Activated CD8-positive, alpha-beta memory T cell treated with anti-CD3 and anti-CD28 coated beads, Interleukin-2, amount 50 U/mL, for 48 hours (primary cell): ENCODE measurements at regions not wholly inside any gene's neighbourhood (a gene's known extent, or its start where the extent isn't known, plus 50 kb on each side); places are given as distances from the start of the nearest gene placed in this dataset.
"Not testable (repeated sequence)": the region's sequence is repeated elsewhere in the genome, so short reads cannot be mapped to it uniquely, and the experiment has no call there.

Experiments
- DNase-seq: peaks from one replicate; pipeline ENCODE4 v3.0.0-alpha.2; 2020

- no peak for DNase-seq
Measured at GRCh38 chr12:97714107-97714563, 251.5 kb downstream of the RMST start.

- no peak for DNase-seq
Measured at GRCh38 chr12:97716356-97716755, 253.8 kb downstream of the RMST start.

GRCh38 chr12:97723801-97724200 is 261.2 kb downstream of the RMST start:
- not testable (repeated sequence) for DNase-seq

- DNase-seq = no peak
Measured at GRCh38 chr12:97745406-97746101, 282.9 kb downstream of the RMST start.

- DNase-seq = no peak
Measured at GRCh38 chr12:97748298-97748697, 285.7 kb downstream of the RMST start.

GRCh38 chr12:97751704-97752103 is 289.1 kb downstream of the RMST start:
- DNase-seq = no peak

GRCh38 chr12:97752129-97752528 is 289.5 kb downstream of the RMST start:
- no peak for DNase-seq

- DNase-seq = no peak
Measured at GRCh38 chr12:97753332-97753731, 290.7 kb downstream of the RMST start.

GRCh38 chr12:97754306-97754705 is 291.7 kb downstream of the RMST start:
- no peak for DNase-seq

GRCh38 chr12:97756066-97756666 is 293.6 kb downstream of the RMST start:
- DNase-seq = no peak

- DNase-seq = no peak
Measured at GRCh38 chr12:97756741-97757140, 294.1 kb downstream of the RMST start.

- DNase-seq = no peak
Measured at GRCh38 chr12:97757481-97758193, 295.0 kb downstream of the RMST start.

- no peak for DNase-seq
Measured at GRCh38 chr12:97758194-97758501, 295.5 kb downstream of the RMST start.

GRCh38 chr12:97758586-97758985 is 296.0 kb downstream of the RMST start:
- no peak for DNase-seq

- DNase-seq = no peak
Measured at GRCh38 chr12:97760601-97761000, 298.0 kb downstream of the RMST start.

GRCh38 chr12:97763113-97763512 is 300.5 kb downstream of the RMST start:
- no peak for DNase-seq

- no peak for DNase-seq
Measured at GRCh38 chr12:97764700-97765099, 302.1 kb downstream of the RMST start.

- DNase-seq = no peak
Measured at GRCh38 chr12:97767347-97767746, 304.7 kb downstream of the RMST start.

- no peak for DNase-seq
Measured at GRCh38 chr12:97778111-97778510, 315.5 kb downstream of the RMST start.

GRCh38 chr12:97781342-97781741 is 318.7 kb downstream of the RMST start:
- no peak for DNase-seq

- DNase-seq = no peak
Measured at GRCh38 chr12:97784904-97785303, 322.3 kb downstream of the RMST start.

GRCh38 chr12:97790281-97790680 is 327.7 kb downstream of the RMST start:
- DNase-seq = no peak

GRCh38 chr12:97797473-97797872 is 334.9 kb downstream of the RMST start:
- DNase-seq = no peak

- DNase-seq = no peak
Measured at GRCh38 chr12:97800561-97800960, 338.0 kb downstream of the RMST start.
